ENCODE measurements at regions not wholly inside any gene's neighbourhood (a gene's known extent, or its start where the extent isn't known, plus 50 kb on each side); places are given as distances from the start of the nearest gene placed in this dataset.
"Not testable (repeated sequence)": the region's sequence is repeated elsewhere in the genome, so short reads cannot be mapped to it uniquely, and the experiment has no call there.

GRCh38 chr6:44002593-44003344, 124.5 kb downstream of the MRPL14 start:
- CTCF ChIA-PET = interaction anchor here (1.2 to 2.4 kb wide), 2 partner anchors 71 to 335 kb away, joined by 4 to 5 read pairs; no protein-coding TSS in a partner anchor

GRCh38 chr6:44002067-44002592, 125.1 kb downstream of the MRPL14 start:
- TF ChIP-seq FOXM1 (IDR thresholded peaks at IDR 0.05; ENCODE audit: borderline replicate concordance) (no peak), LEF1 (IDR thresholded peaks at IDR 0.05; ENCODE audit: borderline replicate concordance) (no peak), FOXA1 (IDR thresholded peaks at IDR 0.05) (no peak), ZNF384 (IDR thresholded peaks at IDR 0.05) (no peak), BHLHE40 (IDR thresholded peaks at IDR 0.05; ENCODE audit: borderline replicate concordance) (no peak), FOXK2 (IDR thresholded peaks at IDR 0.05) (no peak), TARDBP (IDR thresholded peaks at IDR 0.05) (no peak)
- ChIA-PET POLR2A (no interaction called here), CTCF (interaction anchor here (1.0 to 2.4 kb wide), 5 partner anchors 10 to 195 kb away, joined by 3 to 5 read pairs (median 4); no protein-coding TSS in a partner anchor)
- no peak for DNase-seq (ENCODE audit: extremely low spot score)

More at GRCh38 chr6:44002593-44003344, 124.5 kb downstream of the MRPL14 start:
- DNase-seq (ENCODE audit: extremely low spot score) = peak; percentile 65
- TF ChIP-seq L3MBTL2 (conservative IDR thresholded peaks at IDR 0.05) (peak; percentile 96), FOXA1 (IDR thresholded peaks at IDR 0.05) (no peak)
- POLR2A ChIA-PET = no interaction called here

- peak; percentile 75 for DNase-seq (ENCODE audit: extremely low spot score)
Observed at GRCh38 chr6:44001318-44002066, 125.8 kb downstream of the MRPL14 start.

GRCh38 chr6:44000164-44000842, 126.9 kb downstream of the MRPL14 start:
- CTCF ChIA-PET = interaction anchor here (1.2 to 2.4 kb wide), 4 partner anchors 8 to 73 kb away, joined by 4 to 5 read pairs (median 4); no protein-coding TSS in a partner anchor
- no peak for DNase-seq (ENCODE audit: extremely low spot score)
- TF ChIP-seq L3MBTL2 (conservative IDR thresholded peaks at IDR 0.05) (no peak), ARNT (IDR thresholded peaks at IDR 0.05) (no peak), FOXA1 (IDR thresholded peaks at IDR 0.05) (no peak), CTBP1 (IDR thresholded peaks at IDR 0.05; ENCODE audit: borderline replicate concordance) (no peak), ZNF384 (IDR thresholded peaks at IDR 0.05) (no peak), BHLHE40 (IDR thresholded peaks at IDR 0.05; ENCODE audit: borderline replicate concordance) (no peak), TARDBP (IDR thresholded peaks at IDR 0.05) (no peak), PKNOX1 (IDR thresholded peaks at IDR 0.05) (no peak), SUZ12 (IDR thresholded peaks at IDR 0.05) (no peak), LEF1 (IDR thresholded peaks at IDR 0.05; ENCODE audit: borderline replicate concordance) (no peak), ELF4 (IDR thresholded peaks at IDR 0.05) (no peak), NFRKB (IDR thresholded peaks at IDR 0.05) (no peak), FOXM1 (IDR thresholded peaks at IDR 0.05; ENCODE audit: borderline replicate concordance) (no peak), FOXK2 (IDR thresholded peaks at IDR 0.05) (no peak), SP1 (IDR thresholded peaks at IDR 0.05) (no peak), HDGF (IDR thresholded peaks at IDR 0.05; ENCODE audit: borderline replicate concordance) (no peak)
- POLR2A ChIA-PET = no interaction called here

More at GRCh38 chr6:44001318-44002066, 125.8 kb downstream of the MRPL14 start:
- POLR2A ChIA-PET = interaction anchor here (0.8 kb wide), 1 partner anchor 69 kb away, joined by 3 read pairs; no protein-coding TSS in a partner anchor
- CTCF ChIA-PET = interaction anchor here (0.6 to 2.4 kb wide), 8 partner anchors 9 to 255 kb away, joined by 3 to 5 read pairs (median 4); no protein-coding TSS in a partner anchor
- TF ChIP-seq ARNT (IDR thresholded peaks at IDR 0.05) (no peak), CTBP1 (IDR thresholded peaks at IDR 0.05; ENCODE audit: borderline replicate concordance) (no peak), PKNOX1 (IDR thresholded peaks at IDR 0.05) (no peak), FOXM1 (IDR thresholded peaks at IDR 0.05; ENCODE audit: borderline replicate concordance) (no peak), TARDBP (IDR thresholded peaks at IDR 0.05) (no peak), BHLHE40 (IDR thresholded peaks at IDR 0.05; ENCODE audit: borderline replicate concordance) (no peak), FOXA1 (IDR thresholded peaks at IDR 0.05) (no peak), NFRKB (IDR thresholded peaks at IDR 0.05) (no peak)

- CTCF ChIA-PET = interaction anchor here (1.9 kb wide), 1 partner anchor 9 kb away, joined by 4 read pairs; no protein-coding TSS in a partner anchor
- no peak for TF ChIP-seq CTBP1 (IDR thresholded peaks at IDR 0.05; ENCODE audit: borderline replicate concordance)
- no peak for TF ChIP-seq SP1 (IDR thresholded peaks at IDR 0.05)
- no peak for TF ChIP-seq PKNOX1 (IDR thresholded peaks at IDR 0.05)
- TF ChIP-seq TARDBP (IDR thresholded peaks at IDR 0.05) = no peak
- no peak for TF ChIP-seq ZNF384 (IDR thresholded peaks at IDR 0.05)
- no peak for TF ChIP-seq ARNT (IDR thresholded peaks at IDR 0.05)
- no peak for TF ChIP-seq FOXM1 (IDR thresholded peaks at IDR 0.05; ENCODE audit: borderline replicate concordance)
- no peak for TF ChIP-seq FOXA1 (IDR thresholded peaks at IDR 0.05)
- no peak for TF ChIP-seq LEF1 (IDR thresholded peaks at IDR 0.05; ENCODE audit: borderline replicate concordance)
- POLR2A ChIA-PET = no interaction called here
- DNase-seq (ENCODE audit: extremely low spot score) = no peak
Observed at GRCh38 chr6:43999628-44000027, 127.6 kb downstream of the MRPL14 start.

GRCh38 chr6:43998592-43999243, 128.5 kb downstream of the MRPL14 start:
- POLR2A ChIA-PET = interaction anchor here (0.9 kb wide), 1 partner anchor 75 kb away, joined by 3 read pairs; no protein-coding TSS in a partner anchor
- not testable (repeated sequence) for DNase-seq (ENCODE audit: extremely low spot score)
- CTCF ChIA-PET = interaction anchor here (0.6 kb wide), 1 partner anchor 75 kb away, joined by 3 read pairs; no protein-coding TSS in a partner anchor

GRCh38 chr6:43997990-43998585, 129.2 kb downstream of the MRPL14 start:
- DNase-seq (ENCODE audit: extremely low spot score); CTCF ChIA-PET: not testable (repeated sequence)
- POLR2A ChIA-PET = interaction anchor here (0.9 kb wide), 1 partner anchor 75 kb away, joined by 3 read pairs; no protein-coding TSS in a partner anchor
